AG09309 (cell line): ENCODE measurements at regions not wholly inside any gene's neighbourhood (a gene's known extent, or its start where the extent isn't known, plus 50 kb on each side); places are given as distances from the start of the nearest gene placed in this dataset.

Experiments
- DNase-seq: peaks from one replicate; pipeline ENCODE4 v3.0.0-alpha.2; 2010; ENCODE audit warnings: low read depth
- H3K4me3 ChIP-seq: 2 replicates; pipeline ENCODE4 v1.5.1; 2011; ENCODE audit warnings: mild to moderate bottlenecking, low read depth, low read length, moderate library complexity; ENCODE audit not compliant: control insufficient read depth
- CTCF ChIP-seq: IDR thresholded peaks from 2 replicates; pipeline ENCODE4 v1.5.1; 2011; ENCODE audit warnings: mild to moderate bottlenecking, low read depth, low read length, inconsistent platforms; ENCODE audit not compliant: insufficient read depth, control insufficient read depth; ENCODE audit errors: missing control alignments

GRCh38 chr4:16384576-16384975 lies 158.3 kb upstream of the TAPT1 start:
- no peak for DNase-seq
- TF ChIP-seq CTCF: no peak
- no peak overlapping the region for H3K4me3 ChIP-seq

- no peak for TF ChIP-seq CTCF
- no peak overlapping the region for H3K4me3 ChIP-seq
- DNase-seq: no peak
These were observed 156.3 kb upstream of the TAPT1 start for GRCh38 chr4:16382571-16382970.

GRCh38 chr4:16377887-16378286 lies 151.6 kb upstream of the TAPT1 start:
- H3K4me3 ChIP-seq: no peak overlapping the region
- DNase-seq: no peak
- no peak for TF ChIP-seq CTCF

- DNase-seq: no peak
- no peak overlapping the region for H3K4me3 ChIP-seq
- TF ChIP-seq CTCF: no peak
These were observed 138.8 kb upstream of the TAPT1 start for GRCh38 chr4:16365036-16365569.

- no peak for DNase-seq
- TF ChIP-seq CTCF: no peak
- H3K4me3 ChIP-seq: no peak overlapping the region
These were observed 134.5 kb upstream of the TAPT1 start for GRCh38 chr4:16360694-16361262.

GRCh38 chr4:16353165-16353564 lies 126.9 kb upstream of the TAPT1 start:
- no peak for DNase-seq
- no peak overlapping the region for H3K4me3 ChIP-seq
- TF ChIP-seq CTCF: no peak
